ENCODE measurements at regions not wholly inside any gene's neighbourhood (a gene's known extent, or its start where the extent isn't known, plus 50 kb on each side); places are given as distances from the start of the nearest gene placed in this dataset.

DNA sequence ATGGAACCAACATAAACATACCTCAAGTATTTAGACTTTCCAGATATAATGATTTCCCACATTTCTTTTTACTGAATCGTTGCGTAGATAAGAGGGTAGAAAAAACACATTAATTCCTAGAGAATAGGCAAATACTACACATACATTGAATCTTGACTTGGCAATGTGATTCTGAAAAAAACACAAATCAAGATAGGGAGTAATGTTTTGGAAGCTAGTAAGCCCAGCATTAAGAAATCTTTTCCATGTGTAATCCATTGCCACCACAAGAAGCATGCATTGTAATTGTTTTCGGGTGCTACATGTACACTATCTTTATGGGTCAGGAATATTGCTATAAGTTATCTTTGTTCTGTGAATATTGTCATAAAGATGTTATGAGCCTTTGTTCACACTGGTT, 269.8 kb upstream of the PDGFD start:
- DNase-seq (ENCODE audit: low spot score), result no peak

DNA sequence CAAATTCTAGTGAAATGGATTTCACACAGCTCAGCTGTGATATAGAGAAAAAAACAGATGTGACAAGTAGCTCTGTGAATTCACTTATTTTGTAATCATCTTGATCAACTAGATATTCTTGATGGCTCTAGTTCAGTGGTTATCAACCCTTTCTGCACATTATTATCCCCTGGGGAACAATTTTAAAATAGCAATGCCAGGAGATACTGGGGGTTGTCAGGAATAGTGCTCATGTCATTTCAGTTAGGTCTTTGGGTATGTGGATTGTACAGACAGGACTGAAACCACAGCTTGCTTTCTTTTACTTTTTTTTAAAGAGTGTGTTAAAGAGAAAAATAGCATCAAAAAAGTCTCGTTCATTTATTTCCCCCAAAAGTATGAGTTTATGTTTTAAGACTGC, 269.0 kb upstream of the PDGFD start:
- DNase-seq (ENCODE audit: low spot score), result no peak

DNA sequence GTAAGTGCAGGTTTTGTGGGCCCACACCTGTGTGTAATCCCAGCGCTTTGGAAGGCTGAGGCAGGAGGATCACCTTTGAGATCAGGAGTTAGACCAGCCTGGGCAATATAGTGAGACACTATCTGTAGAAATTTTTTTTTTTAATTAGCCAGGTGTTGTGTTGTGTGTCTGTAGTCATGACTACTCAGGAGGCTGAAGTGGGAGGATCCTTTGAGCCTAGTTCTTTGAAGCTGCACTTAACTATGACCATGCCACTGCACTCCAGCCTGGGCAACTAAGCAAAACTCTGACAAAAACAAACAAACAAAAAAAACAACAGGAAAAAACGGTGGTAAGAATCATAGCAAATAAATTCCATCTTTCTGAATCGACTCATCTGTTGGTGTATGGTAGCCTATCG, 268.6 kb upstream of the PDGFD start:
- DNase-seq (ENCODE audit: low spot score), result peak; percentile 21

DNA sequence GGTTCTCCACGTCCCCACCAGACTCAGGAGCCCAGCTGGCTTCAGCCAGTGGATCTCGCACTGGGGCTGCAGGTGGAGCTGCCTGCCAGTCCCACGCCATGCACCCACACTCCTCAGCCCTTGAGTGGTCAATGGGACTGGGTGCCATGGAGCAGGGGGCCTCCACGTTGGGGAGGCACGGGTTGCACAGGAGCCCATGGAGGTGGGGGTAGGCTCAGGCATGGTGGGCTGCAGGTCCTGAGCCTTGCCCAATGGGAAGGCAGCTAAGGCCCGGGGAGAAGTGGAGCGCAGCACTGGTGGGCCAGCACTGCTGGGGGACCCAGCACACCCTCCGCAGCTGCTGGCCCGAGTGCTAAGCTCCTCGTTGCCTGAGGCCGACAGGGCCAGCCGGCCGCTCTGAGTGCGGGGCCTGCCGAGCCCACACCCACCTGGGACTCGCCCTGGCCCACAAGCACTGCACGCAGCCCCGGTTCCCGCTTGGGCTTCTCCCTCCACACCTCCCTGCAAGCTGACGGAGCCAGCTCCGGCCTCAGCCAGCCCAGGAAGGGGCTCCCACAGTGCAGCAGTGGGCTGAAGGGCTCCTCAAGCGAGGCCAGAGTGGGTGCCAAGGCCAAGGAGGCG, 258.5 kb upstream of the PDGFD start:
- no peak for DNase-seq (ENCODE audit: low spot score)

DNA sequence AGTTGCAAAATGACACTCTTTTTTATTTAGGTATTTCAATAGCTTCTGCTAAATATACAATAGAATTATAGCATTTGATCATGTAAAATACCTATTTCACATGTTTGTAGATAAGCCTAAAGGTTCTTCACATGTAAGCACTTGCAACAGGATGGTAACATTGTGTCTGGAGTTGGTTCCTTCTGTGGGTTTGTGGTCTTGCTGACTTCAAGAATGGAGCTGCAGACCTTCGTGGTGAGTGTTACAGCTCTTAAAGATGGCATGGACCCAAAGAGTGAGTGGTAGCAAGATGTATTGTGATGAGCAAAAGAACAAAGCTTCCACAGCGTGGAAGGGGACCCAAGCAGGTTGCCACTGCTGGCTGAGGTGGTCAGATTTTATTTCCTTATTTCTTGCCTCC, 246.4 kb upstream of the PDGFD start:
- DNase-seq (ENCODE audit: low spot score), result no peak

DNA sequence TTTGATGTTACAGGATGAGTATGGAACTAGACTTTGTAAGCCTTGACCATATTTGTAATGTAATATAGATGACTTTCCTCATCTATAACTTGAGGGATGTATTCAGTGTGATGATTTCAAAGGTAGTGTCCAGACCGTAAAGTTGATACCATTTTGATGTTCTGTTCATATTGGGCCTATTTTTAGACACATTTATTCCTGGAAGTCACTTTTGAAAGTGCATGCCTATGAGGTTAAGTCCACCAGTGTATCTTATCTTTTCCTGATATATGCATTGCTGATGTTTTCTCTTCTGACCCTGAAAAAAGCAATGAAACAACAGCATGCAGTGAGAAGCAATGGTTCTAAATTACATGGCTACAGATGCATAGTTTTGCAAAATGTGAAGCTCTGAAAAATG, 244.7 kb upstream of the PDGFD start:
- no peak for DNase-seq (ENCODE audit: low spot score)

DNA sequence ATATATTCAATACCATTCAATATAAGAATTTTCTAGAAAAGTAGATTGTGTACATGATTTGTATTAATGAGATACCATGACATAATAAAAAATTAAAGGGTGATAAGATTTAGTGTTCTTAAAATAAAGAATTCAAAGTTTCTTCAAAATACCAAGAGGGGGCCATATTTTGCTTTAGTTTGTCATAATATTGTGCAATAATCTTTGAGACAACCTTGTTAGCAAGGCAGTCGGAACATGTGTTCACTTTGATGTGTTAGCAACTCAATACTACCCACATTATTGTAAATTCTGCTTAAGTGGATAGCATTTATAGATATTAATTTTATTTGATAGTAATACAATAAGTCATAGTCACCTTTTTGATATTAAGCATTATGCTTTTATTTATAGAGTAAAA, 241.3 kb upstream of the PDGFD start:
- no peak for DNase-seq (ENCODE audit: low spot score)

DNA sequence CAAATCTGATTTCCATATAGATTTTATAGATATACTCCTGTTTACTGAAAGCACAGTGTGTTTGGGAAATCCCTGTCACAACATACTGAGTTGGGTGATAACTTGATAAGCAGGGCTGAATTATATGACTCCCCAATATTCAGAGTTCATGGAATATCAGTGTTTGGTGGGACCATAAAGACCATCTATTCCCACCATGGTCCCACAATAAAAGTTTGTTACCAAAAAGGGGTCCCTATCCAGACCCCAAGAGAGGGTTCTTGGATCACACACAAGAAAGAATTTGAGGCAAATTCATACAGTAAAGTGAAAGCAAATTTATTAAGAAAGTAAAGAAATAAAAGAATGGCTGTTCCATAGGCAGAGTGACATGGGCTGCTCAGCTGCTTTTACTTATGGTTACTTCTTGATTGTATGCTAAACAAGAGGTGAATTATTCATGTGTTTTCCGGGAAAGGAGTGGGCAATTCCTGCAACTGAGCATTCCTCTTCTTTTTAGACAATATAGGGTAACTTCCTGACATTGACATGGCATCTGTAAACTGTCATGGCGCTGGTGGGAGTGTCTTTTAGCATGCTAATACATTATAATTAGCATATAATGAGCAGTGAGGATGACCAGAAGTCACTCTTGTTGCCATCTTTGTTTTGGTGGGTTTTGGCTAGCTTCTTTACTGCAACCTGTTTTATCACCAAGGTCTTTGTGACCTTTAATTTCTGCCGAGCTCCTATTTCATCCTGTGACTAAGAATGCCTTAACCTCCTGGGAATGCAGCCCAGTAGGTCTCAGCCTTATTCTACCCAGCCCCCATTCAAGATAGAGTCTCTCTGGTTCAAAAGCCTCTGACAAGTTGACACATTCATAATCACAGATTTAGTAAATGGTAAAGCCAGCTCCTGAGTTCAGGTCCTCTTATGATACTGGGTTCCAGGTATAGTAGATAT, 240.6 kb upstream of the PDGFD start:
- DNase-seq (ENCODE audit: low spot score), result no peak

DNA sequence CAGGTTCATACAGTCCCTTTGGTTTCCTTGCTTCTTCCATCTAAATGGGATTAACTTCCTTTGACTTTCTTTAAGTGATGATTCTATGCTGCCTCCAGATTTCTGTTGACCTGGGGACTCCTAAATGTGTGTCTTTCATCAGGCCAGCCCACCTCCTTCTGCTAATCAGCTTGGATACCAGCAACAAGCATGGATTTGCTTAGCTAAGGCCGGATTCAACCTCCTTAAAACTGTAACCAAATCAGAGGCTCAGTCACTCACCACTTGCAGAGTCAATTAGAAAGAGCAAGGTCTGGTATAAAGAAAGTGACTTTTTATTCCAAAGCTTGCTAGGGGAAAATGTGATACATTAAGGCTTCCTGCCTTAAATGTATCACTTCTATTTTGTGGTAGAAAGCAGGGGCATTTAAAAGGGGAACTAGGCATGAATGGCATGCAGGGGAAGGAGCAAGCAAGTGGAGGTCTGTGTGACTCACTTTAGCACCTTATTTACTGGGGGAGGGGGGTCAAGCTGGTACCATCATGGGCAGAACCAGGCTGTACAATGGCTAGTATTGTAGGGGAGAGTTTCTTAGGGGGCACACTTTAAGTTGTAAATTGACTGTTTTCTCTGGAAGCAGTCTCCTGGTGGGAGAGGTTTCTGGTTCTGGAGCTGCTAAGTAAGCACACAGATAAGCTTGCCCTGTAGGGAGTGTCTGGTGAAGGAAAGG, 239.0 kb upstream of the PDGFD start:
- no peak for DNase-seq (ENCODE audit: low spot score)

DNA sequence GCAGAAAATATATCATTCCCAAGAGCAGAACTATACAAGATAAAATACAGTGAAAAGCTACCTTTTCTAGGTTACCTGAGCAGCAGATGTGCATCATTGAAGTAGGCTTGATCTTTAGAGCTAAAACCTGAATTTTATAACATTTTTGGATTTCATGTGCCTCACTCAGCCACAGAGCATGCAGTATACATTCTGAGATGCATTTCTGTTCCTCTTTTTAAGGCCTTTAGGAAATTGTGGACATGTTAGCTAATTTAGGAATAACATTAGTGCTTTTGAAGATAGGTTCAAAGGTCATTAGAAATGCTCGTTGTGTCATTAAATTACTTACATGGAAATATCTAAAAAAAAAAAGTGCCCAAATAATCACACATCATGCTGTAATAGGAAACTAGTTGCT, 230.6 kb upstream of the PDGFD start:
- no peak for DNase-seq (ENCODE audit: low spot score)

DNA sequence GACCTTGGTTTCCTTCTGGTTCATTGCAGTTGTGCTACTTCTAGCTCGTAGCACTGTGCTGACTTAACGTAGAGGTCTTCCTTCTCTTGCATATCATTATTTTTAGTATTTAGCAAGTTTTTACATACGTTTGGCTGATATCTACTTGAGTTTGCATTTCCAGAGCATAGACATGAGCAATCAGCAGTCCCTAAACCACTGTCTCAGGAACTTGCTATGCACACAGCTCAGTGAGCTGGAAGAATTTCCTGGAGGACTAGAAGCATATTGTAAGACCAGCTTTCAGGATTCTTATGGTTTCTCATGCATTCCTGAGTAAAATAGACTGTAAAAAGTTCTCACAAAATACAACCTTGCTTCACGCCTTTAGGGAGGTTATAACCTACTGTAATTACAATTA, 226.7 kb upstream of the PDGFD start:
- no peak for DNase-seq (ENCODE audit: low spot score)

DNA sequence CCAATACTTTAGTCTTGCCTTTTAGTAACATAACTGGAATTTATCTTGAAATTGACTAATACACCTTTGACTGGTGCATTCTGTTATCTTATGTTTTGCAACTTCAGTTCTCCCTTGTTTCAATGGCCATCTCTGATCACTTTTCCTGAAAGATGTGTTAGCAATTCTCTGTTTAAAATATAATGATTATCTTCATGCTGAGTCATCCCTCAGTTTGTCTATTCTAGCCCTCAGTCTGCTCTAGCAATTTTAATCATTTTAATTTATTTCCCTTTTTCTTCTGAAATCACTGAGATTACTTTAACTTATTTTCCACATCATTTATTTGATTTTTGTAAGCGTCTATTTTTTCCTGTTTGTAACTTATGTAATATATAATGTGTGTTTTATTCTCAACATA, 221.9 kb upstream of the PDGFD start:
- DNase-seq (ENCODE audit: low spot score), result no peak

DNA sequence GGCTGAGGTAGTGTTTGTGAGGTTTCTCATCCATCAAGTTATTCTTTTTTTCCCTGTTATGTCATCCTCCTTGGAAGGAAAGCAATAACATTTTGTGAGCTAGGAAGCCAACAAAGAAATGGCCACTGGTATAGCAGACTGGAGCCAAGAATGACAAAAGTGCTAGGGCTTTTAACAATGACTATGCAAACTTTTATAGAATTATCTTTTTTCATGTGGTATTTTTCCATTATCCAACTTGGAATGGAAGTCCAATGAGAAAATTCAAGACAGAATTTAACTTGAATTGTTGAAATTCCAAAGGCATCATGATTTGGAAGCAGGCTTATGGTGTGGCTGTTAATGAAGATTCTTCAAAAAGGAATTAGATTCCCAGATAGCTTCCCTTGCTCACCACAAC, 216.4 kb upstream of the PDGFD start:
- DNase-seq (ENCODE audit: low spot score), result no peak

DNA sequence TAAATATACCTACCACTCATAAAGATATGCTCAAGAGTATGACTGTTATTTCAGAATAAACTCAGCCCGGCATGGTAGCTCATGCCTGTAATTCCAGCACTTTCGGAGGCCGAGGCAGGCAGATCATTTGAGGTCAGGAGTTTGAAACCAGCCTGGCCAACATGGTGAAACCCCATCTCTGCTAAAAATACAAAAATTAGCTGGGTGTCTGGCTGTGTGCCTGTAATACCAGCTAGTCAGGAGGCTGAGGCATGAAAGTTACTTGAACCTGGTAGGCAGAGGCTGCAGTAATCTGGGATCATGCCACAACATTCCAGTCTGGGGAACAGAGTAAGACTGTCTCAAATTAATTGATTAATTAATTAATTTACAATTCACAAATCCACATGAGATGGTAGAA, 208.2 kb upstream of the PDGFD start:
- no peak for DNase-seq (ENCODE audit: low spot score)

DNA sequence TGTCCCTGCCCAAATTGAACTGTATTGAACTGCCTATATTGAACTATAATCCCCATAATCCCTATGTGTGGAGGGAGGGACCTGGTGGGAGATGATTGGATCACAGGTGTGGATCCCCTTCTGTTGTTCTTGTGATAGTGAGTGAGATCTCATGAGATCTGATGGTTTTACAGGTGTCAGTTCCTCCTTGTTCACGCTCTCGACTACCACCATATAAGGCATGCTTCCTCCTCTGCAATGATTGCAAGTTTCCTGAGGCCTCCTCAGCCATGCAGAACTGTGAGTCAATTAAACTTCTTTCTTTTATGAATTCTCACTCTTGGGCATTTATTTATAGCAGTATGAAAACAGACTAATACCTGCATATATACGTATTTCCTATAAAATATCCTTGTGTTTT, 206.5 kb upstream of the PDGFD start:
- DNase-seq (ENCODE audit: low spot score), result no peak

DNA sequence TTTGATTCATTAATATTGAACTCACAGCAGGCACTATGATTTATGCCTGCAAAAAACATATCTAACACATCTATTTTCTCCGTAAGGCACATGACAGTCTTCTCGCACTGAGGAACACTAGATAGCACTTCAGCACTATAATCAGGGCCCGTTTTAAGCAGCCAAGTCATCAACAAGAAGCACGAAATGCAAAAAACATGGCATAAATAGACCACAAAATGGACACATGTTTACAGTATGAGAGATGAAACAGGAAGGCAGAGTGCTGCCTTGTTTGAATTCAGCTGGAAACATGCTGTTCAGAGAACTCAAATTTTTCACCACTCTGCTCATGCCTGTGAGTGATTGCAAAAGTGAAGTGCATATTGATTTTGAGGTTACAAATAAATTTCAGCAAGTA, 205.8 kb upstream of the PDGFD start:
- no peak for DNase-seq (ENCODE audit: low spot score)

DNA sequence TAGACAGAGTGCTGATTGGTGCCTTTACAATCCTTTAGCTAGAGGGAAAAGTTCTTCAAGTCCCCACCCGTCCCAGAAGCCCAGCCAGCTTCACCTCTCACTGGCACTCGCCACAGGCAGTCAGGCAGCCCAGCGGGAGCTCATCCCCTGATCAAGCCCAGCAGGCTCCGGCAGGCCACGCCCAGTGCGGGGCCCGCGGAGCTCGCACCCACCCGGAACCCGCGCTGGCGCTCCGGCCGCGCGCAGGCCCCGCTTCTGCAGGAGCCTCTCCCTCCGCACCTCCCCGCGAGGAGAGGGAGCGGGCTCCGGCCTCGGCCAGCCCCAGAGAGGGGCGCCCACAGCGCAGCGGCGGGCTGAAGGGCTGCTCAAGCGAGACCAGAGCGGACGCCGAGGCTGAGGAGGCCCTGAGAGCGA, 202.4 kb upstream of the PDGFD start:
- no peak for DNase-seq (ENCODE audit: low spot score)

DNA sequence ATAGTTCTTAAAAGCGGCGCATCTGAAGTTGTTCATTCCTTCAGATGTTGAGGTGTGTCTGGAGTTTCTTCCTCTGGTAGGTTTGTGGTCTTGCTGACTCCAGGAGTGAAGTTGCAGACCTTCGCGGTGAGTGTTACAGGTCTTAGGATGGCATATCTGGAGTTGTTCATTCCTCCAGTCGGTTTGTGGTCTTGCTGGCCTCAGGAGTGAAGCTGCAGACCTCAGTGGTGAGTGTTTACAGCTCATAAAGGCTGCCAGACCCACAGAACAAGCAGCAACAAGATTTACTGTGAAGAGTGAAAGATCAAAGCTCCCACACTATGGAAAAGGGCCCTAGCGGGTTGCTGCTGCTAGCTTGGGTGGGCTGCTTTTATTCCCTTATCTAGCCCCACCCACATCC, 201.7 kb upstream of the PDGFD start:
- DNase-seq (ENCODE audit: low spot score), result no peak

DNA sequence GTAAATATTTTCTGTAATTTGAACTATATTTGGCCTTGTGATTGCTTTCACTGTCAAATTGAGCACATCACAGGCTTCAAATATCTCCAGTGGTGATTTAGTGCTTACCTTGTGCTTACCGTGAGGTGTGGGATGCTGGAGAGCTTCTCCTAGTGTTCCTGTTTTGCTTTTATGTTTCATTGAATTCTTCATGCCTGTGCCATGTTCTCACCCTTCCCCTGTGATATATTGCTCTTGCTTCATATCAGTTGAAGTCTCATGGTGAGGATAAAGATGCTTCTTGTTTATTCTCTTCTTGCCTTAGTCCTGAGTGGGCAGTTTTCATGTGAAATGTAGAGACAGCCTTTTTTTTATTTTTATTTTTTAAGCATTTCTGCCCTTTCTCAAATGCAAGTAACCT, 198.0 kb upstream of the PDGFD start:
- no peak for DNase-seq (ENCODE audit: low spot score)

DNA sequence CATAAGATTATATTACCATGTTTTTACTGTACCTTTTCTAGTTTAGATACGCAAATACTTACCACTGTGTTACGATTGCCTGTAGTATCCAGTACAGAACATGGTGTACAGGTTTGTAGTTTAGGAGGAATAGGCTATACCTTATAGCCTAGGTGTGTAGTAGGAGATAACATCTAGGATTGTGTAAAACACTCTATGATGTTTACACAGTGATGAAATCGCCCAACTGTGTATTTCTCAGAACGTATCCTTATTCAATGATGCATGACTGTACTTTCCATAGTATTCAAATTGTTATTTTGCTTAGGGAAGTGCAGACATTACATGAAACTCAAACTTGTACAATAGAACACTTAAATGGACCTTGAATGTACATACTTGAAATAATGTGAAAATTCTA, 188.1 kb upstream of the PDGFD start:
- no peak for DNase-seq (ENCODE audit: low spot score)

DNA sequence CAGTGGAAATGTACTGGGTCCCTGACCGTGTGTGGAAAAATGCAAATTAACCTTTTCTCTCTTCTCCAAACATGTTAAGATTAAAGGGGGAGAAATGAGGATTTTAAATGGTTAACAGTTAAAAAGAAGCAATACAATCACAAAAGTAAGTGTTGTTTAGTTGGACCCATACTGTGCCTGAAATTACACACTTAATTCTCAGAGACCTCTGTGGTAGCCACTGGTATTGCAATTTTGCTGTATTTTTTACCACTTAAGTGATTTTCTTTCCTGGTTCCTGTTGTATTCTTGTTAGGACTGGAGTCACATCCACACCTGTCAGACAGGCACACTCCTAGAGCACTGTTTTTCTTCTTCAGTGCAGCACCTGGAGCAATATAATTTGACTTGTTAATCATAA, 179.6 kb upstream of the PDGFD start:
- no peak for DNase-seq (ENCODE audit: low spot score)

DNA sequence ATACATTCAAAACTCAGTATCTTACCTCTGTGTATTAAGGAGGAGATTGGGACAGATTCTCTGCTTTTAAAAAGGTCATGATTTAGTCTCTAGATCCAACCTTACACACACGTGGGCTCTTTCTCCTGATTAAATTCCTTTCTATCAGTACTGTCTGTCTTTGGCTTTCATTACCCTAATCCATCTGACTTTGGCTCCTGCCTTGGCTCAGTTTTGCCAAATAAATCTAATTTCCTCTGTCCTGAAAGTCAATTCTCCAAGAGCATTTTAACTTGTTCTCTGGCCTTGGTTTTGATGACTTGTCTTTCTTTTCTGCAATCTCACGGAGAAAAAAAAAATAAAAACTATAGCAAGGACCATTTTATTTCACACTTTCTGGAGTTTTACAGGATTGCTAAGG, 176.6 kb upstream of the PDGFD start:
- no peak for DNase-seq (ENCODE audit: low spot score)

DNA sequence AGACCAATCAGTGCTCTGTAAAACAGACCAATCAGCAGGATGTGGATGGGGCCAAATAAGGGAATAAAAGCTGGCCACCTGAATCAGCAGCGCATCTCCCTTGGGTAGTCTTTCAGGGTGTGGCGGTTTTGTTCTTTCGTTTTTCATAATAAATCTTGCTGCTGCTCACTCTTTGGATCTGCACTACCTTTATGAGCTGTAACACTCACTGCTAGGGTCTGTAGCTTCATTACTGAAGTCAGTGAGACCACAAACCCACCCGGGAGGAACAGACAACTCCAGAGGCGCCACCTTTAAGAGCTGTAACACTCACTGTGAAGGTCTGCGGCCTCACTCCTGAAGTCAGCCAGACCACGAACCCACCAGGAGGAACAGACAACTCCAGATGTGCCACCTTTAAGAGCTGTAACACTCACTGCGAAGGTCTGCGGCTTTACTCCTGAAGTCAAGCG, 175.5 kb upstream of the PDGFD start:
- no peak for DNase-seq (ENCODE audit: low spot score)
